ENCODE measurements at regions not wholly inside any gene's neighbourhood (a gene's known extent, or its start where the extent isn't known, plus 50 kb on each side); places are given as distances from the start of the nearest gene placed in this dataset.

GRCh38 chr14:40859055-40859454 is 747.6 kb upstream of the LRFN5 start:
- TF ChIP-seq CTCF (conservative IDR thresholded peaks at IDR 0.05 in 1 of 2, IDR thresholded peaks at IDR 0.05 in 1 of 2; ENCODE audit: low read depth in 1 of 2, low read length in 2 of 2), result no peak
- no peak for TF ChIP-seq EZH2 (IDR thresholded peaks at IDR 0.05; ENCODE audit: low read length, missing control alignments)

All from fibroblast of lung (primary cell).